Endodermal cell (in vitro differentiated cells): ENCODE measurements at regions not wholly inside any gene's neighbourhood (a gene's known extent, or its start where the extent isn't known, plus 50 kb on each side); places are given as distances from the start of the nearest gene placed in this dataset.

ENCODE experiments used
- DNase-seq: peaks from one replicate; pipeline ENCODE4 v3.0.0-alpha.2; 2017
- H3K27ac ChIP-seq: 2 replicates; pipeline ENCODE4 v1.5.1; 2013; ENCODE audit warnings: mild to moderate bottlenecking, low read depth, low read length, moderate library complexity
- H3K27me3 ChIP-seq: 2 replicates; pipeline ENCODE4 v1.6.1; 2013; ENCODE audit warnings: mild to moderate bottlenecking, low read length, moderate library complexity; ENCODE audit not compliant: insufficient read depth, control insufficient read depth, poor library complexity, severe bottlenecking
- H3K36me3 ChIP-seq: 2 replicates; pipeline ENCODE4 v1.7.0; 2013; ENCODE audit warnings: mild to moderate bottlenecking, low read length, moderate library complexity; ENCODE audit not compliant: control insufficient read depth, insufficient read depth
- H3K4me1 ChIP-seq: one replicate; pipeline ENCODE4 v1.7.0; 2013; ENCODE audit warnings: low read length; ENCODE audit not compliant: control insufficient read depth, insufficient read depth
- H3K4me3 ChIP-seq: 2 replicates; pipeline ENCODE4 v1.5.1; 2013; ENCODE audit warnings: mild to moderate bottlenecking, low read length, moderate library complexity
- H3K9ac ChIP-seq: 2 replicates; pipeline ENCODE4 v1.6.1; 2013; ENCODE audit warnings: mild to moderate bottlenecking, low read length, moderate library complexity; ENCODE audit not compliant: poor library complexity, severe bottlenecking; ENCODE audit errors: extremely low read depth
- H3K9me3 ChIP-seq: 2 replicates; pipeline ENCODE4 v1.6.1; 2013; ENCODE audit warnings: mild to moderate bottlenecking, low read length, moderate library complexity; ENCODE audit not compliant: control insufficient read depth
- H3K27ac Mint-ChIP-seq: 2 replicates; pipeline ENCODE4 v1.8.0; 2020; ENCODE audit warnings: mixed read lengths
- H3K27me3 Mint-ChIP-seq: 2 replicates; pipeline ENCODE4 v1.8.0; 2021; ENCODE audit warnings: mild to moderate bottlenecking, mixed read lengths; ENCODE audit not compliant: insufficient read depth
- H3K36me3 Mint-ChIP-seq: 2 replicates; pipeline ENCODE4 v1.8.0; 2020; ENCODE audit warnings: low read depth, mixed read lengths
- H3K4me1 Mint-ChIP-seq: 2 replicates; pipeline ENCODE4 v1.8.0; 2020; ENCODE audit warnings: mixed read lengths
- H3K4me3 Mint-ChIP-seq: 2 replicates; pipeline ENCODE4 v1.8.0; 2020; ENCODE audit warnings: mild to moderate bottlenecking, moderate library complexity, mixed read lengths
- H3K9me3 Mint-ChIP-seq: 2 replicates; pipeline ENCODE4 v1.8.0; 2020; ENCODE audit warnings: mild to moderate bottlenecking, mixed read lengths
- CTCF ChIP-seq: fragments of 200-600 bp; sonication (generic); conservative IDR thresholded peaks from 2 replicates; pipeline ENCODE4 v1.5.0; 2021; ENCODE audit warnings: antibody characterized with exemption, mild to moderate bottlenecking
- WGBS, 2 experiments: methylation state at CpG; one replicate each; pipeline versions ENCODE4 v1.1.5 to v1.1.7; 2013; ENCODE audit warnings: missing lambda C conversion rate in 2 of 2, mixed read lengths in 1 of 2; ENCODE audit not compliant: insufficient coverage in 1 of 2, insufficient read length in 1 of 2; 5-methylcytosine and 5-hydroxymethylcytosine counted together

DNA sequence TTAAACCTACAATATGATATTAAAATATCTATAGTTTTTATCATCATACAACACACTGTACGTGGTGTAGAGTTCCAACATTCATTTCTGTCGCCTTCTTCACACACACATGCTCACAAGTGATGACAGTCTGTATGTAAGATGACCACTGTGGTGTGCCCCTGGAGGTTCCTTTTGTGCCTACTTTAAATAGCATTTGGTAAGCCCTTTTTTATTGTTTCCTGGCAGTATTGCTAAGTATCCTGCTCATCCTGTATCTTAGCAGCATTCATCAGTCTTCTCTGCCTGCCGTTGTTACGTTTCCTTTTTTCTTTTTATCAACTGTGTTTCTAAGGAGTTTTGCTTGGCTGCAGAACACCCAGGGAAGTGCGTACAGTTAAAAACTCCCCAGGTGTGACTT lies 231.4 kb downstream of the CHRM3 start:
- no peaks in the 10 kb centered on the region for H3K36me3 ChIP-seq
- no peak overlapping the region for H3K27ac ChIP-seq
- H3K4me1 ChIP-seq: no peaks in the 10 kb centered on the region
- Mint-ChIP-seq H3K9me3 (peaks cover 9% of the 10 kb centered on the region), H3K27ac (no peak overlapping the region), H3K4me1 (no peaks in the 10 kb centered on the region), H3K4me3 (no peak overlapping the region), H3K27me3 (no peaks in the 10 kb centered on the region), H3K36me3 (no peaks in the 10 kb centered on the region)
- TF ChIP-seq CTCF: no peak
- WGBS, 2 experiments: 80 to 91% methylated on average over 1 to 5 of the region's 5 CpGs
- no peak for DNase-seq
- H3K9me3 ChIP-seq: peaks cover 8% of the 10 kb centered on the region
- no peaks in the 10 kb centered on the region for H3K27me3 ChIP-seq
- H3K4me3 ChIP-seq: no peak overlapping the region
- H3K9ac ChIP-seq: no peak overlapping the region

GRCh38 chr1:239619190-239619589 lies 232.8 kb downstream of the CHRM3 start:
- no peaks in the 10 kb centered on the region for H3K27me3 Mint-ChIP-seq
- H3K4me3 ChIP-seq: no peak overlapping the region
- H3K9me3 Mint-ChIP-seq: peaks cover 11% of the 10 kb centered on the region
- no peak overlapping the region for H3K4me3 Mint-ChIP-seq
- H3K4me1 Mint-ChIP-seq: no peaks in the 10 kb centered on the region
- H3K27ac ChIP-seq: no peak overlapping the region
- H3K9ac ChIP-seq: no peak overlapping the region
- H3K27ac Mint-ChIP-seq: no peak overlapping the region
- H3K36me3 Mint-ChIP-seq: no peaks in the 10 kb centered on the region
- DNase-seq: no peak
- H3K36me3 ChIP-seq: no peaks in the 10 kb centered on the region
- peaks cover 8% of the 10 kb centered on the region for H3K9me3 ChIP-seq
- H3K27me3 ChIP-seq: no peaks in the 10 kb centered on the region
- 86% methylated on average over 3 of the region's 3 CpGs; no CpG with 5 or more reads in 1 of the 2 experiments for WGBS, 2 experiments
- H3K4me1 ChIP-seq: no peaks in the 10 kb centered on the region
- TF ChIP-seq CTCF: no peak

GRCh38 chr1:239630767-239631166 lies 244.4 kb downstream of the CHRM3 start:
- Histone ChIP-seq H3K27me3 (no peaks in the 10 kb centered on the region), H3K36me3 (no peaks in the 10 kb centered on the region), H3K9ac (no peak overlapping the region), H3K9me3 (peaks cover 5% of the 10 kb centered on the region), H3K4me1 (no peaks in the 10 kb centered on the region), H3K27ac (no peak overlapping the region), H3K4me3 (no peak overlapping the region)
- Mint-ChIP-seq H3K4me3 (peak overlapping the region; percentile 54), H3K36me3 (peaks cover 21% of the 10 kb centered on the region), H3K4me1 (peaks cover 8% of the 10 kb centered on the region), H3K27me3 (no peaks in the 10 kb centered on the region), H3K9me3 (peaks cover 16% of the 10 kb centered on the region), H3K27ac (no peak overlapping the region)
- 90 to 100% methylated on average over 1 to 3 of the region's 3 CpGs for WGBS, 2 experiments
- TF ChIP-seq CTCF: no peak
- peak; percentile 63 for DNase-seq
